A549 (cell line): ENCODE measurements at regions not wholly inside any gene's neighbourhood (a gene's known extent, or its start where the extent isn't known, plus 50 kb on each side); places are given as distances from the start of the nearest gene placed in this dataset.

Source experiments
- CTCF ChIP-seq: fragments of >200 bp; sonication (Bioruptor Twin); formaldehyde crosslinking; IDR thresholded peaks from 3 replicates; pipeline ENCODE4 v1.5.1; 2016
- EP300 ChIP-seq, 2 experiments: fragments of >200 bp; sonication (Bioruptor Twin); formaldehyde crosslinking; IDR thresholded peaks; 2 replicates in 1 of 2; 3 replicates in 1 of 2; pipeline ENCODE4 v1.6.1; 2016 to 2017
- MAZ ChIP-seq: fragments of 150-350 bp; IDR thresholded peaks from 2 replicates; pipeline ENCODE4 v1.6.1; 2014; ENCODE audit warnings: antibody characterized with exemption, low read depth, low read length, borderline replicate concordance

- TF ChIP-seq EP300 (IDR thresholded peaks at IDR 0.05) (no peak), CTCF (no peak), MAZ (no peak)
These were observed 50.1 kb upstream of the CES5A start for GRCh38 chr16:55925242-55925641.
